ENCODE measurements at regions not wholly inside any gene's neighbourhood (a gene's known extent, or its start where the extent isn't known, plus 50 kb on each side); places are given as distances from the start of the nearest gene placed in this dataset.
A peak's percentile ranks its signal among the peaks of the same experiment; 100 is the strongest.

DNA sequence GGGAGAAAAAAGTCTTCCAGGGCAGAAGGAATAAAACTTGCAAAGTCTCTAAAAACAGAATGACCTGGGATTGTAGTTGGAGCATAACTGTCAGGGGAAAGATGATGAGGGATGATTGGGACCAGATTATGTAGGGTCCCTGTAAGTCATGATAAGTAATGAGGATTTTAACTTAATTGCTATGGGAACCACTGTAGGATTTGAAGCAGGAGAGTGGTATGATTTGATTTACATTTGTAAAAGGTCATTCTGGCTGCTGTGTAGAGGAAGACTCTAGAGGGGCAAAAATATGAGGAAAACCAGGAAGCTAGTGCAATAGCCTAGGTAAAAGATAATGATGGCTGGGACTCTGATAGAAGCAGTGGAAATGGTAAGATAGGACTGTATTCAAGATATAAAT, 900.2 kb downstream of the DIAPH3 start:
- Mint-ChIP-seq H3K27me3 (ENCODE audit: low read depth) (no peaks in the 10 kb centered on the region), H3K27ac (ENCODE audit: unreplicated experiment) (no peak overlapping the region), H3K4me3 (ENCODE audit: unreplicated experiment) (no peak overlapping the region), H3K36me3 (ENCODE audit: low read depth) (no peaks in the 10 kb centered on the region), H3K4me1 (ENCODE audit: low read depth) (peaks cover 11% of the 10 kb centered on the region), H3K9me3 (ENCODE audit: low read depth) (no peaks in the 10 kb centered on the region)
- no peak for DNase-seq (ENCODE audit: low spot score)
- TF ChIP-seq, protein P1, sequence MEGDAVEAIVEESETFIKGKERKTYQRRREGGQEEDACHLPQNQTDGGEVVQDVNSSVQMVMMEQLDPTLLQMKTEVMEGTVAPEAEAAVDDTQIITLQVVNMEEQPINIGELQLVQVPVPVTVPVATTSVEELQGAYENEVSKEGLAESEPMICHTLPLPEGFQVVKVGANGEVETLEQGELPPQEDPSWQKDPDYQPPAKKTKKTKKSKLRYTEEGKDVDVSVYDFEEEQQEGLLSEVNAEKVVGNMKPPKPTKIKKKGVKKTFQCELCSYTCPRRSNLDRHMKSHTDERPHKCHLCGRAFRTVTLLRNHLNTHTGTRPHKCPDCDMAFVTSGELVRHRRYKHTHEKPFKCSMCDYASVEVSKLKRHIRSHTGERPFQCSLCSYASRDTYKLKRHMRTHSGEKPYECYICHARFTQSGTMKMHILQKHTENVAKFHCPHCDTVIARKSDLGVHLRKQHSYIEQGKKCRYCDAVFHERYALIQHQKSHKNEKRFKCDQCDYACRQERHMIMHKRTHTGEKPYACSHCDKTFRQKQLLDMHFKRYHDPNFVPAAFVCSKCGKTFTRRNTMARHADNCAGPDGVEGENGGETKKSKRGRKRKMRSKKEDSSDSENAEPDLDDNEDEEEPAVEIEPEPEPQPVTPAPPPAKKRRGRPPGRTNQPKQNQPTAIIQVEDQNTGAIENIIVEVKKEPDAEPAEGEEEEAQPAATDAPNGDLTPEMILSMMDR (IDR thresholded peaks at IDR 0.05): no peak

DNA sequence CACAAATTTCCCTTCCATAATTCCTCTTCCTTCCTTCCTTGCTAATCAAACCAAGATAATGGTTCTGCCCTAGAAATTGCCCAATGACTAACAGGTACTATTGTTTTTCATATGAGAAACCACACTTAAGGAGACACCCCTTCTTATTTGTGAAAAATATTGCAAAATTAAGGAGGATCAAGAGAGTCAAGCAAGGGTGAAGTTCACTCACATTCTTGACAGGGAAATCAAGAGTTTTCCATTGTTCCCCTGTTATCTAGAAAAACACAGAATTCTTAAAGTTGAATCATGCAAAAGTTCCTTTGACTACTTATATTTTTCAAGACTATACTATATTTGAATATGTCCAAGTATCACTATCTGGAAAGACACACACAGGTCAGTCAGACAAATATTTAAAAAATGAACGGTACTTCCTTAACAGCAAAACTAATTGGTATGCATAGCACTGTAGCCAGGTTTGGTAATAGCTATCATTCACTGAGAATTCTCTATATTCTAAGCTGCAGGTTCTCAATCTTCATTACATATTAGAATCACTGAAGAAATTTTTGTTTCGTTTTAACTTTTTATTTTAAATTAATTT, 897.2 kb downstream of the DIAPH3 start:
- TF ChIP-seq, protein P1 (IDR thresholded peaks at IDR 0.05): no peak
- Mint-ChIP-seq H3K9me3 (ENCODE audit: low read depth) (peaks cover 4% of the 10 kb centered on the region), H3K36me3 (ENCODE audit: low read depth) (no peaks in the 10 kb centered on the region), H3K4me3 (ENCODE audit: unreplicated experiment) (no peak overlapping the region), H3K27ac (ENCODE audit: unreplicated experiment) (no peak overlapping the region), H3K4me1 (ENCODE audit: low read depth) (peaks cover 27% of the 10 kb centered on the region), H3K27me3 (ENCODE audit: low read depth) (no peaks in the 10 kb centered on the region)
- DNase-seq (ENCODE audit: low spot score): no peak

DNA sequence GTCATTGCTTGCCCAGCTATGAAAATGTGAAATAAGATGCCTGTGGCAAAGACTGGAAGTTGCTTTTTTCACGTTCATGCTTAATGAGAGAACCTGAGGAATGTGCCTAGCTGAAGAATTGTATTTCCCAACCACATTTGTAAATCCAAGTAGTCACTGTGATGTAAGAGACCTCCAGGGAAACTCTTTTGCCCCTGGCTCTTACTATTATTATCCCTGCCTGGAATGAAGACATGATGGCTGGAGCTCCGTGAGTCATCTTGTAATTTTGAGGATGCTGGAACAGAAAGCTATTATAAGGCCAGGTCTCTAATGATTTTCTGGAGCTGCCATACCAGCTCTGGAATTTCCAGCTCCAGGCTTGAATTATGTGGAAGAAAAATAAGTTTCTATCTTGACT, 894.3 kb downstream of the DIAPH3 start:
- H3K4me3 Mint-ChIP-seq (ENCODE audit: unreplicated experiment): no peak overlapping the region
- no peaks in the 10 kb centered on the region for H3K36me3 Mint-ChIP-seq (ENCODE audit: low read depth)
- no peaks in the 10 kb centered on the region for H3K27me3 Mint-ChIP-seq (ENCODE audit: low read depth)
- H3K9me3 Mint-ChIP-seq (ENCODE audit: low read depth): peaks cover 4% of the 10 kb centered on the region
- peaks cover 27% of the 10 kb centered on the region for H3K4me1 Mint-ChIP-seq (ENCODE audit: low read depth)
- peak overlapping the region; percentile 39 for H3K27ac Mint-ChIP-seq (ENCODE audit: unreplicated experiment)
- TF ChIP-seq, protein P1 (IDR thresholded peaks at IDR 0.05): no peak
- no peak for DNase-seq (ENCODE audit: low spot score)

DNA sequence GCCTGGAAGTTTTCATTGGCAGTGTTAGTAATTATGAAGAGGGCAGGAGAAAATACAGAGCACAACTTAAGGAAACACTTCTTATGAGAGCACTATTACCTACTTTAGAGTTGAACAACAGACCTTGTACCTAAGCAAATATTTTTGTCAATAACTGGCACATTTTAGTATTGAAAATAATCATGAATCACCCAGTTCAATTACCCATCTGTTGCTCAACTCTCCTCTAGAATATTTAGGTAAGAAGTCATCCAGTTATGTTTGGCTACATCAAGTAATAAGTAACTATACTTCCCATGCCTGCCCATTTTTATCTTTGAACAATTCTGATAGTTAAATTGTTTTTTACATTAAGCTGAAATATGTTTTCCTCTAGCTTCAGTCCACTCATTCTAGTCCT, 893.4 kb downstream of the DIAPH3 start:
- Mint-ChIP-seq H3K36me3 (ENCODE audit: low read depth) (no peaks in the 10 kb centered on the region), H3K4me1 (ENCODE audit: low read depth) (peaks cover 27% of the 10 kb centered on the region), H3K27ac (ENCODE audit: unreplicated experiment) (no peak overlapping the region), H3K9me3 (ENCODE audit: low read depth) (peaks cover 4% of the 10 kb centered on the region), H3K27me3 (ENCODE audit: low read depth) (no peaks in the 10 kb centered on the region), H3K4me3 (ENCODE audit: unreplicated experiment) (no peak overlapping the region)
- TF ChIP-seq, protein P1 (IDR thresholded peaks at IDR 0.05): no peak
- DNase-seq (ENCODE audit: low spot score): no peak

DNA sequence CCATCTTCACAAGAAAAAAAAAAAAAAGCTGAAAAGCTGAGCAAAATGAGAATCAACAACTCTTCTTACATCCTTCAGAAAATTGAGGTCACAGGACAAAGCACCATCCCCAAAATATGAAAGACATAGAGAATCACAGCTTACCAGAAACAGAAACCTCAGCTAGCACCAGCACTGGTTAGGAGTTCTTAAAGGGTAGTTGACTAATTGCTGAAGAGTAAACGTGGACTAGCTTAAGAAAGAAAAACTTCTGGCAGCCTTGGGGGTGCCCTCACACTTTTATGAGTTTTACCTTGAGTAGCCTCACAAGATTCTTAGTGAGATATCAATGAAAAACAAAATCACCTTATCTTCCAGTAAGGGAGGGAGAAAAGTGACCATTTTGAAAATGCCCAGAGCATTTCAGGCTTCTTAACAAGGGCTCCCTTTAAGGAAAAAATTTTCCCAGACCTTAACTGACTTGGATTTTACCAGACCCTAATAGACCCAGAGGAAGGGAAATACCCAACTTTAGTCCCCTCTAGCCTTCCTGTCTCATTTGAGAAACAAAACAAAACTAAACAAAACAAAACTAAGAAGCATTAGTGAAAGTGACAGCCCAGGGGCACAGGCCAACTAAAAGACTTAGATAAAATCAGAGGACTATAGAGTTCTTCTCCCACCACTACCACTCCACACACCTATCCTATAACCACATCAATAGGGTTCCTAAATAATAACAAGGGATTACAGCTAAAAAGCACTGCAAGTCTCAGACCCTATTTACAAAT, 888.6 kb downstream of the DIAPH3 start:
- TF ChIP-seq, protein P1 (IDR thresholded peaks at IDR 0.05): no peak
- no peak for DNase-seq (ENCODE audit: low spot score)
- no peaks in the 10 kb centered on the region for H3K9me3 Mint-ChIP-seq (ENCODE audit: low read depth)
- H3K27me3 Mint-ChIP-seq (ENCODE audit: low read depth): no peaks in the 10 kb centered on the region
- H3K4me1 Mint-ChIP-seq (ENCODE audit: low read depth): peaks cover 6% of the 10 kb centered on the region
- H3K27ac Mint-ChIP-seq (ENCODE audit: unreplicated experiment): no peak overlapping the region
- no peaks in the 10 kb centered on the region for H3K36me3 Mint-ChIP-seq (ENCODE audit: low read depth)
- H3K4me3 Mint-ChIP-seq (ENCODE audit: unreplicated experiment): no peak overlapping the region
